ENCODE measurements at regions not wholly inside any gene's neighbourhood (a gene's known extent, or its start where the extent isn't known, plus 50 kb on each side); places are given as distances from the start of the nearest gene placed in this dataset.

DNA sequence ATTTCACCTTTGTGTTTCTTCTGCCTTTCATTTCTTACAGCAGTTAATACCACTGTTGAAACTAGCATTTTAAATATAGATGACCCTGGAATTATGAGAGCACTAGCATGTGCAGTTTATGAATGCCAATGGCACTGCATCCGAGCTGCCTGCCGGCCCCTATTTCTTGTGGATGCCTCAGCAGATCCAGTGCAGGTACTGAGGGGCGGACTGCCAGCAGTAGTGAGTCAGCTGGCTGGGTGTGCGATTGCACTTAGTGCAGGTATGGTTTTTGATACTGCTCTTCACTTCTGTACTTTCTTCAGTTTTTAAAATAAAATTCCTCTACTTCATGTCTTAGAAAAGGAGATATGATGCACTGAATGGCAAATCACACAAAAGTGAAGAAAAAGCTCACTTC lies 453.0 kb downstream of the DIPK2A start:
- ATAC-seq (ENCODE audit: poor library complexity) (no peak), DNase-seq (no peak)
- Mint-ChIP-seq H3K27ac (no peak overlapping the region), H3K4me1 (ENCODE audit: low read depth) (no peaks in the 10 kb centered on the region), H3K27me3 (no peaks in the 10 kb centered on the region), H3K4me3 (no peak overlapping the region), H3K9me3 (no peaks in the 10 kb centered on the region), H3K36me3 (ENCODE audit: low read depth) (no peaks in the 10 kb centered on the region)
- H3K9me3 ChIP-seq (ENCODE audit: control insufficient read depth in 1 of 2, insufficient read depth in 1 of 2, low read length in 2 of 2) = no peaks in the 10 kb centered on the region
- no peaks in the 10 kb centered on the region for H3K27me3 ChIP-seq (ENCODE audit: control insufficient read depth in 1 of 2, insufficient read depth in 2 of 2, low read length in 2 of 2)
- H3K4me3 ChIP-seq (ENCODE audit: low read length) = no peak overlapping the region
- POLR2A ChIA-PET = no interaction called here
- H3K27ac ChIP-seq (ENCODE audit: low read depth in 1 of 2, low read length in 2 of 2) = no peak overlapping the region
- TF ChIP-seq, protein P1, sequence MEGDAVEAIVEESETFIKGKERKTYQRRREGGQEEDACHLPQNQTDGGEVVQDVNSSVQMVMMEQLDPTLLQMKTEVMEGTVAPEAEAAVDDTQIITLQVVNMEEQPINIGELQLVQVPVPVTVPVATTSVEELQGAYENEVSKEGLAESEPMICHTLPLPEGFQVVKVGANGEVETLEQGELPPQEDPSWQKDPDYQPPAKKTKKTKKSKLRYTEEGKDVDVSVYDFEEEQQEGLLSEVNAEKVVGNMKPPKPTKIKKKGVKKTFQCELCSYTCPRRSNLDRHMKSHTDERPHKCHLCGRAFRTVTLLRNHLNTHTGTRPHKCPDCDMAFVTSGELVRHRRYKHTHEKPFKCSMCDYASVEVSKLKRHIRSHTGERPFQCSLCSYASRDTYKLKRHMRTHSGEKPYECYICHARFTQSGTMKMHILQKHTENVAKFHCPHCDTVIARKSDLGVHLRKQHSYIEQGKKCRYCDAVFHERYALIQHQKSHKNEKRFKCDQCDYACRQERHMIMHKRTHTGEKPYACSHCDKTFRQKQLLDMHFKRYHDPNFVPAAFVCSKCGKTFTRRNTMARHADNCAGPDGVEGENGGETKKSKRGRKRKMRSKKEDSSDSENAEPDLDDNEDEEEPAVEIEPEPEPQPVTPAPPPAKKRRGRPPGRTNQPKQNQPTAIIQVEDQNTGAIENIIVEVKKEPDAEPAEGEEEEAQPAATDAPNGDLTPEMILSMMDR (IDR thresholded peaks at IDR 0.05) = no peak
- CTCF ChIA-PET = no interaction called here
- no peaks in the 10 kb centered on the region for H3K36me3 ChIP-seq (ENCODE audit: insufficient read depth, low read length)
- H3K4me1 ChIP-seq (ENCODE audit: insufficient read depth, low read length) = no peaks in the 10 kb centered on the region
- intact Hi-C loops (cut with DNase I, micrococcal nuclease) = no loop called here

DNA sequence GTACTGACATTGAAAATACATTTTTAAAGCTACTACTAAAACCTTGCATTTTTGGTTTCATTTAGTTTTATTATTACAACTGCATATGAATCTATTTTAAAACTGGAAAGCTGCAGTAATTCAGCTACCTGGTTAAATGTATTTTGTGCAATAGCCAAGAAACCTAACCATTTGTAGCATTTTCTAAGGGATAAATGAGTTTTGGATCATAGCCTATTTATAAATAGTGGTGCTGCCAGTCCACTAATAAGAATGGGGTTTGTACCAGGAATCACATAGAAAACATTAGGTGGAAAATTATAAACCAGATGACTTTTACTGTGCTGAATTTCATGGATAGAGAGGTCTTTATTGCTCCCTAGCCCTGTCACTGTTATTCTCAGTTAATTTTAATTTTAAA lies 454.7 kb downstream of the DIPK2A start:
- Histone ChIP-seq H3K36me3 (ENCODE audit: insufficient read depth, low read length) (no peaks in the 10 kb centered on the region), H3K27ac (ENCODE audit: low read depth in 1 of 2, low read length in 2 of 2) (no peak overlapping the region), H3K9me3 (ENCODE audit: control insufficient read depth in 1 of 2, insufficient read depth in 1 of 2, low read length in 2 of 2) (no peaks in the 10 kb centered on the region), H3K4me1 (ENCODE audit: insufficient read depth, low read length) (no peaks in the 10 kb centered on the region), H3K4me3 (ENCODE audit: low read length) (no peak overlapping the region), H3K27me3 (ENCODE audit: control insufficient read depth in 1 of 2, insufficient read depth in 2 of 2, low read length in 2 of 2) (no peaks in the 10 kb centered on the region)
- POLR2A ChIA-PET = no interaction called here
- H3K36me3 Mint-ChIP-seq (ENCODE audit: low read depth) = no peaks in the 10 kb centered on the region
- TF ChIP-seq, protein P1 (IDR thresholded peaks at IDR 0.05) = no peak
- no peak overlapping the region for H3K27ac Mint-ChIP-seq
- intact Hi-C loops (cut with DNase I, micrococcal nuclease) = no loop called here
- DNase-seq (no peak), ATAC-seq (ENCODE audit: poor library complexity) (no peak)
- no peaks in the 10 kb centered on the region for H3K27me3 Mint-ChIP-seq
- CTCF ChIA-PET = no interaction called here
- no peaks in the 10 kb centered on the region for H3K4me1 Mint-ChIP-seq (ENCODE audit: low read depth)
- no peak overlapping the region for H3K4me3 Mint-ChIP-seq
- H3K9me3 Mint-ChIP-seq = no peaks in the 10 kb centered on the region

DNA sequence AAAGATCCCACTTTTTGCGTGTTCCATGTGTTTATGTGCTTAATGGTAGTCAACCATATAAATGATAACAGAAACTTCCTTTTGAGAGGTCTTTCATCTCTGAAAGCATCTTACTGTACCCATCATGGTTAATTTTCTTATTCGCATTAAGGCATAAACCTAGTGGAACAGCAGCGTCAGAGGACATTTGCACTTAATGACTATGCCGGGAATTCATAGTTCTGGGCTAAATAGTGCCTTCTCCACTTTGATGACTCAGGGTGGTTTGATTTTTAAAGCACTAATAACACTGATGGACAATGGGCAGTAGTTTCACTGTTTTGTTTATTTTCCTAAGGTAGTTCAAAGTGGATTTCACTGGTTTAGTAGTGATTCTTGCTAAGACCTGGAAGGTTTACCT lies 455.3 kb downstream of the DIPK2A start:
- Mint-ChIP-seq H3K27me3 (no peaks in the 10 kb centered on the region), H3K27ac (no peak overlapping the region), H3K9me3 (no peaks in the 10 kb centered on the region), H3K36me3 (ENCODE audit: low read depth) (no peaks in the 10 kb centered on the region), H3K4me1 (ENCODE audit: low read depth) (no peaks in the 10 kb centered on the region), H3K4me3 (no peak overlapping the region)
- POLR2A ChIA-PET = no interaction called here
- TF ChIP-seq, protein P1 (IDR thresholded peaks at IDR 0.05) = no peak
- H3K4me3 ChIP-seq (ENCODE audit: low read length) = no peak overlapping the region
- no peaks in the 10 kb centered on the region for H3K4me1 ChIP-seq (ENCODE audit: insufficient read depth, low read length)
- DNase-seq (no peak), ATAC-seq (ENCODE audit: poor library complexity) (no peak)
- no peaks in the 10 kb centered on the region for H3K9me3 ChIP-seq (ENCODE audit: control insufficient read depth in 1 of 2, insufficient read depth in 1 of 2, low read length in 2 of 2)
- no peak overlapping the region for H3K27ac ChIP-seq (ENCODE audit: low read depth in 1 of 2, low read length in 2 of 2)
- intact Hi-C loops (cut with DNase I, micrococcal nuclease) = no loop called here
- no peaks in the 10 kb centered on the region for H3K27me3 ChIP-seq (ENCODE audit: control insufficient read depth in 1 of 2, insufficient read depth in 2 of 2, low read length in 2 of 2)
- CTCF ChIA-PET = no interaction called here
- H3K36me3 ChIP-seq (ENCODE audit: insufficient read depth, low read length) = no peaks in the 10 kb centered on the region
